Parathyroid adenoma (tissue), 2 donors: ENCODE measurements at regions not wholly inside any gene's neighbourhood (a gene's known extent, or its start where the extent isn't known, plus 50 kb on each side); places are given as distances from the start of the nearest gene placed in this dataset.

Experiments used
- H2AFZ ChIP-seq: fragments of 300-600 bp; sonication (generic); one replicate; pipeline ENCODE4 v1.7.0; 2017; ENCODE audit warnings: antibody characterized with exemption, mild to moderate bottlenecking
- H3K27ac ChIP-seq: fragments of 300-600 bp; sonication (generic); one replicate; pipeline ENCODE4 v1.7.0; 2017
- H3K27me3 ChIP-seq: fragments of 300-600 bp; sonication (generic); one replicate; pipeline ENCODE4 v1.7.0; 2017; ENCODE audit warnings: low read length; ENCODE audit not compliant: control insufficient read depth, insufficient read depth
- H3K36me3 ChIP-seq: fragments of 300-600 bp; sonication (generic); one replicate; pipeline ENCODE4 v1.7.0; 2017; ENCODE audit warnings: low read length; ENCODE audit not compliant: control insufficient read depth, insufficient read depth
- H3K4me1 ChIP-seq: fragments of 300-600 bp; sonication (generic); one replicate; pipeline ENCODE4 v1.7.0; 2017; ENCODE audit warnings: control low read depth
- H3K4me2 ChIP-seq: fragments of 300-600 bp; sonication (generic); one replicate; pipeline ENCODE4 v1.7.0; 2017; ENCODE audit warnings: low read length
- H3K4me3 ChIP-seq: fragments of 300-600 bp; sonication (generic); one replicate; pipeline ENCODE4 v1.7.0; 2017; ENCODE audit warnings: low read depth, low read length
- H3K79me2 ChIP-seq: fragments of 300-600 bp; sonication (generic); one replicate; pipeline ENCODE4 v1.7.0; 2017; ENCODE audit warnings: control low read depth
- H3K9ac ChIP-seq: fragments of 300-600 bp; sonication (generic); one replicate; pipeline ENCODE4 v1.7.0; 2017; ENCODE audit warnings: mild to moderate bottlenecking
- H3K9me3 ChIP-seq: fragments of 300-600 bp; sonication (generic); one replicate; pipeline ENCODE4 v1.7.0; 2017; ENCODE audit warnings: low read length; ENCODE audit not compliant: control insufficient read depth
- CTCF ChIP-seq: fragments of 300-600 bp; sonication (generic); IDR thresholded peaks from one replicate; pipeline ENCODE4 v1.7.0; 2017; ENCODE audit warnings: antibody characterized with exemption, mild to moderate bottlenecking
- donor health status: primary hyperparathyroidism.

- Histone ChIP-seq H3K27ac (no peak overlapping the region), H3K9ac (no peak overlapping the region), H3K36me3 (no peaks in the 10 kb centered on the region), H3K4me2 (no peak overlapping the region), H3K79me2 (no peaks in the 10 kb centered on the region), H3K27me3 (no peaks in the 10 kb centered on the region), H3K4me1 (peaks cover 6% of the 10 kb centered on the region), H3K4me3 (no peak overlapping the region), H3K9me3 (no peaks in the 10 kb centered on the region), H2AFZ (no peak overlapping the region)
- TF ChIP-seq CTCF: no peak
Measured at GRCh38 chr2:239813261-239814115, 211.7 kb downstream of the NDUFA10 start.

DNA sequence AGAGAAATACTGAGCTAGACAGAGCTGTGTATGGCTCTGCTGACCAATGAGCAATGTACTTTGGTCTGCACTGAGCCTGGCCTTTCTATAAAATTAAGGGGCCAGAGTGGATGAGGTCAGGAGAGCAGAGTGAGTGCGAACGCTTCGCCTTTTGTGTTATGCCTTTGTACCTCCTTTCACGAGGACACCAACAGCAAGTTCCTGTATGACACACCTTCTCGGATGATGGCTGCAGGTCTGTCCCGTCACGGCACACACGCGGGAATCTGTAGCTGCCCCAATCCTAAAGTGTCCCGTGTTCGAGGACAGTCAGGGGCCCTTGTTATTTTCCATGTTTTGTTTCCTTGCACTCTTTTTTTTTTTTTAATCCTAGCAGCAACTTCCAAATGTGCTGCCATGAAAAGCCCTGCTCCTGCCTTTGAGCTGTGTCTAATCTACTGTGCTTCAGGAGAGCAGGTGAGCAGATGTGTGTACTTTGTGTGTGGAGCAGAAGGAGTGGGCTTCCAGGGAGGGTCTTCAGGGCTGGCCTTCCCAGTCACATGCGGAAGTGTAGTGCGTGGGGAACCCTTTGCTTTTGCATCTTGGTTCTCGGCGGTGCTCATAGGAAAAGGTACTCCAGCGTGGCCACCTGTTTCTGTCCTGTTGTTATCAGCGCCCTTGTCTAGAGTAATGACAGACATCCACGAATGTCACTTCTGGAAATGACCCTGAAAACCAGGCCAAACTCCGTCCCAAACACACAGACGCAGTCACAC lies 213.2 kb downstream of the NDUFA10 start:
- H3K9me3 ChIP-seq: no peaks in the 10 kb centered on the region
- no peak for TF ChIP-seq CTCF
- no peak overlapping the region for H3K4me3 ChIP-seq
- H3K27me3 ChIP-seq: no peaks in the 10 kb centered on the region
- H3K9ac ChIP-seq: no peak overlapping the region
- no peak overlapping the region for H2AFZ ChIP-seq
- H3K4me1 ChIP-seq: peaks cover 6% of the 10 kb centered on the region
- no peaks in the 10 kb centered on the region for H3K79me2 ChIP-seq
- no peaks in the 10 kb centered on the region for H3K36me3 ChIP-seq
- no peak overlapping the region for H3K4me2 ChIP-seq
- no peak overlapping the region for H3K27ac ChIP-seq

DNA sequence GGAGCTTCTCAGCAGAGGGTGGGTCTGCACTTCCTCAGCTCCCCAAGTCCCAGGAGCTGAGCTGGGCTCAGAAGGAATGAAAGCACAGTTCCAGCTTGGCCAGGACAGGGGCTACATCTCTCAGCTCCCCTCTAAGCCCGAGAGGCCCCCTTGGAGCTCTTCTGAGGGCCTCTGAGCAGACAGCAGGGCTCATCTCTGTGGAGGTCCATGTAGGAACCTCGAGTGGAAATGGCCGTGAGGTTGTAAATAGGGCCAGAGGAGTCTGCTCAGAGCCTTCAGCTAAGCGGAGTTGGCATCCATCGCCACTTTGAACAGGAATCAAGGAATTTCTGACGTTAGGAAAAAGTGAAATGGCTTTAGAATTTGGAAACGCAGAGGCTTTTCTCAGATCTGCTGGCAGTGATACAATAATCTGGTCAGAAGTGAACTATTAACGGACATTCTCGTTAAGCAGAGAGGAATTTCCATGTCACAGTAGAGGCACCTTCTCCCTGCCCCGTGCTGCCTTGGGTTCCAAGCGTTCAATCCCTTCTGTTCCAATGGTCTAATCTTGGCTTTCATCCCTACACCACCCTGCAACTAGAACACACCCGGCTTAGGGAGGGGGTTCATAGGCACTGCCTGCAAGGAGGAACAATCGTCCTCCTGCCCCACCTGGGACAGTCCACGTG lies 213.9 kb downstream of the NDUFA10 start:
- Histone ChIP-seq H3K9ac (no peak overlapping the region), H3K27ac (no peak overlapping the region), H3K4me1 (peaks cover 6% of the 10 kb centered on the region), H3K4me2 (no peak overlapping the region), H3K27me3 (no peaks in the 10 kb centered on the region), H3K36me3 (no peaks in the 10 kb centered on the region), H3K79me2 (no peaks in the 10 kb centered on the region), H3K4me3 (no peak overlapping the region), H3K9me3 (no peaks in the 10 kb centered on the region), H2AFZ (no peak overlapping the region)
- TF ChIP-seq CTCF: no peak

DNA sequence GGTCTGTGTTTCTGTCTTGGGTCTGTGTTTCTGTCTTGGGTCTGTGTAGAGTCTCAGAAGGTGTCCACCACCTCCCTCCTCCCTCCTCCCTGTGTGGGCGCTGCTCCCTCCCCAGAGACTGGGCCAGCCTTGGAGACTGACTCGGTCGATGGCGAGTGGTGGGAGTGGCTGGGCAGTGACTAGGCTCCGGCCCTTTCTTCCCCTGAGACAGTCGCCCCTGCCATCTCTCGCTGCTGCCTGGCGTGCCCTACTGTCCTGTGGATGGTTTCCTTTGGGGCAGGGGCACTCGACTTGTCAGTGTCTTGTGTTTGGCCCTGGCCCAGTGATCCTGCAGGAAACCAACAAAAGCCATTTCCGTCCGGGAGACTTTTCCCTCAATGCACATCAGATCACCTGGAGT lies 215.8 kb downstream of the NDUFA10 start:
- Histone ChIP-seq H3K9me3 (no peaks in the 10 kb centered on the region), H3K79me2 (no peaks in the 10 kb centered on the region), H2AFZ (no peak overlapping the region), H3K27ac (no peak overlapping the region), H3K27me3 (no peaks in the 10 kb centered on the region), H3K4me1 (no peaks in the 10 kb centered on the region), H3K4me2 (no peak overlapping the region), H3K9ac (no peak overlapping the region), H3K4me3 (no peak overlapping the region), H3K36me3 (no peaks in the 10 kb centered on the region)
- TF ChIP-seq CTCF: no peak
